H4 (cell line): ENCODE measurements at regions not wholly inside any gene's neighbourhood (a gene's known extent, or its start where the extent isn't known, plus 50 kb on each side); places are given as distances from the start of the nearest gene placed in this dataset.
"Not testable (repeated sequence)": the region's sequence is repeated elsewhere in the genome, so short reads cannot be mapped to it uniquely, and the experiment has no call there.

Experiments
- DNase-seq: peaks from one replicate; pipeline ENCODE4 v3.0.0-alpha.2; 2015; ENCODE audit warnings: low spot score

GRCh38 chr12:131541512-131541911, 169.4 kb upstream of the SFSWAP start:
- DNase-seq, result not testable (repeated sequence)

GRCh38 chr12:131542351-131542750, 168.5 kb upstream of the SFSWAP start:
- DNase-seq, result no peak

GRCh38 chr12:131543040-131543439, 167.8 kb upstream of the SFSWAP start:
- no peak for DNase-seq

GRCh38 chr12:131547555-131547954, 163.3 kb upstream of the SFSWAP start:
- no peak for DNase-seq

- no peak for DNase-seq
Measured at GRCh38 chr12:131550121-131550520, 160.8 kb upstream of the SFSWAP start.

GRCh38 chr12:131551675-131552491, 159.0 kb upstream of the SFSWAP start:
- DNase-seq, result no peak

- no peak for DNase-seq
Measured at GRCh38 chr12:131552492-131552863, 158.4 kb upstream of the SFSWAP start.

- no peak for DNase-seq
Measured at GRCh38 chr12:131553096-131553777, 157.7 kb upstream of the SFSWAP start.

- no peak for DNase-seq
Measured at GRCh38 chr12:131555197-131555846, 155.6 kb upstream of the SFSWAP start.

GRCh38 chr12:131555866-131556265, 155.0 kb upstream of the SFSWAP start:
- DNase-seq, result no peak

- no peak for DNase-seq
Measured at GRCh38 chr12:131557078-131557709, 153.7 kb upstream of the SFSWAP start.

GRCh38 chr12:131559517-131560516, 151.1 kb upstream of the SFSWAP start:
- no peak for DNase-seq

- no peak for DNase-seq
Measured at GRCh38 chr12:131561051-131561450, 149.8 kb upstream of the SFSWAP start.

- DNase-seq, result no peak
Measured at GRCh38 chr12:131561891-131562684, 148.8 kb upstream of the SFSWAP start.

- not testable (repeated sequence) for DNase-seq
Measured at GRCh38 chr12:131564138-131564727, 146.7 kb upstream of the SFSWAP start.

GRCh38 chr12:131564845-131565244, 146.0 kb upstream of the SFSWAP start:
- no peak for DNase-seq

- no peak for DNase-seq
Measured at GRCh38 chr12:131565267-131566015, 145.4 kb upstream of the SFSWAP start.

- DNase-seq, result no peak
Measured at GRCh38 chr12:131568336-131568735, 142.6 kb upstream of the SFSWAP start.

GRCh38 chr12:131570596-131570995, 140.3 kb upstream of the SFSWAP start:
- DNase-seq, result no peak
